Suprapubic skin (tissue), 4 donors: ENCODE measurements at regions not wholly inside any gene's neighbourhood (a gene's known extent, or its start where the extent isn't known, plus 50 kb on each side); places are given as distances from the start of the nearest gene placed in this dataset.

Experiments
- CTCF ChIP-seq, 2 donors: fragments of 200-600 bp in 1 of 2; fragments of 450-650 bp in 1 of 2; sonication (generic) in 1 of 2; IDR thresholded peaks; one replicate each; pipeline ENCODE4 v1.5.1; 2016 to 2019; ENCODE audit warnings: antibody characterized with exemption in 2 of 2, mild to moderate bottlenecking in 1 of 2, moderate library complexity in 1 of 2
- EP300 ChIP-seq: sonication (generic); formaldehyde crosslinking; IDR thresholded peaks from one replicate; pipeline ENCODE4 v1.6.1; 2017; ENCODE audit warnings: antibody characterized with exemption
- POLR2AphosphoS5 ChIP-seq, 3 donors: sonication (generic); formaldehyde crosslinking; IDR thresholded peaks; one replicate each; pipeline ENCODE4 v1.6.1; 2017; ENCODE audit warnings: antibody characterized with exemption in 3 of 3

GRCh38 chr2:184993746-184994145 lies 395.4 kb downstream of the ZNF804A start:
- TF ChIP-seq EP300 (no peak), POLR2AphosphoS5 (IDR thresholded peaks at IDR 0.05) (no peak), CTCF (IDR thresholded peaks at IDR 0.05) (no peak)
